Mucosa of descending colon (tissue), 3 donors: ENCODE measurements at regions not wholly inside any gene's neighbourhood (a gene's known extent, or its start where the extent isn't known, plus 50 kb on each side); places are given as distances from the start of the nearest gene placed in this dataset.

Experiments used
- ATAC-seq: fragments of 200-7000 bp; cut with Tn5 transposase; one replicate; pipeline ENCODE4 v1.9.1; 2020; ENCODE audit warnings: mild to moderate bottlenecking, moderate library complexity
- DNase-seq, 3 donors: peaks; one replicate each; pipeline ENCODE4 v3.0.0-alpha.2; 2020
- H3K36me3 ChIP-seq: fragments of 200-600 bp; one replicate; pipeline ENCODE4 v1.8.0; 2021; ENCODE audit warnings: low read depth, mild to moderate bottlenecking
- H3K4me1 ChIP-seq: fragments of 200-600 bp; one replicate; pipeline ENCODE4 v1.8.0; 2021; ENCODE audit warnings: low read depth, mild to moderate bottlenecking
- H3K4me3 ChIP-seq: fragments of 200-600 bp; one replicate; pipeline ENCODE4 v1.8.0; 2021; ENCODE audit warnings: mild to moderate bottlenecking
- H3K9me3 ChIP-seq: fragments of 200-600 bp; one replicate; pipeline ENCODE4 v1.8.0; 2021; ENCODE audit warnings: mild to moderate bottlenecking
- intact Hi-C, 2 donors: fragments of 100-400 bp; cut with DNase I in 1 of 2; cut with micrococcal nuclease in 1 of 2; formaldehyde crosslinking; loops; one replicate each; pipeline versions ENCODE4 v1.11.0 to v1.11.1; 2022; cut with DNase I, micrococcal nuclease
- TF ChIP-seq, protein P1 (sequence below): fragments of 200-600 bp; IDR thresholded peaks from one replicate; pipeline ENCODE4 v1.8.0; 2022; ENCODE audit warnings: antibody characterized with exemption, mild to moderate bottlenecking
- donor health status: DM: no; HTN: no; CAD: no; lungs with moderate emphysema.
- donor health status: DM: no; HTN: no; CAD: no.
- donor health status: DM: no; HTN: yes; CAD: no.

DNA sequence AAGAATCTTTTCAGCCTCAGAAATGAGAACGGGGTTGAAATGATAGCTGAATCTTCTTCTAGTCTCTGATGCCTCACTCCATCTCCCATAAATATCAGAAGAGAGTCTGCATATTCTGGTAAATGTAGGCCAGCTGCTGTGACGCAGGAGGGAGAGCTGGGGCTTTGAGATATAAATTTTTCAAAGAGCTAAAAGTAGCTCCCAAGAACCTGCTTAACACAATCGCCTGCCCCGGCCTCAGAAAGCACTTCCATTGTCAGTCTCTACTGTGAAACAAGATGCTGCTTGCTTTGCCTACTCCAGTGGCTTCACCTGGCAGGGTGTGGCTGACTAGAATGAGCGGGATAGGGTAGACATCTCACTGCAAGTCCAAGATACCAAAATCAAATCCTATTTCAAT is 105.0 kb upstream of the CCDC150 start:
- Histone ChIP-seq H3K36me3 (no peaks in the 10 kb centered on the region), H3K4me3 (no peak overlapping the region), H3K9me3 (no peaks in the 10 kb centered on the region), H3K4me1 (no peaks in the 10 kb centered on the region)
- intact Hi-C loops: no loop called here
- TF ChIP-seq, protein P1, sequence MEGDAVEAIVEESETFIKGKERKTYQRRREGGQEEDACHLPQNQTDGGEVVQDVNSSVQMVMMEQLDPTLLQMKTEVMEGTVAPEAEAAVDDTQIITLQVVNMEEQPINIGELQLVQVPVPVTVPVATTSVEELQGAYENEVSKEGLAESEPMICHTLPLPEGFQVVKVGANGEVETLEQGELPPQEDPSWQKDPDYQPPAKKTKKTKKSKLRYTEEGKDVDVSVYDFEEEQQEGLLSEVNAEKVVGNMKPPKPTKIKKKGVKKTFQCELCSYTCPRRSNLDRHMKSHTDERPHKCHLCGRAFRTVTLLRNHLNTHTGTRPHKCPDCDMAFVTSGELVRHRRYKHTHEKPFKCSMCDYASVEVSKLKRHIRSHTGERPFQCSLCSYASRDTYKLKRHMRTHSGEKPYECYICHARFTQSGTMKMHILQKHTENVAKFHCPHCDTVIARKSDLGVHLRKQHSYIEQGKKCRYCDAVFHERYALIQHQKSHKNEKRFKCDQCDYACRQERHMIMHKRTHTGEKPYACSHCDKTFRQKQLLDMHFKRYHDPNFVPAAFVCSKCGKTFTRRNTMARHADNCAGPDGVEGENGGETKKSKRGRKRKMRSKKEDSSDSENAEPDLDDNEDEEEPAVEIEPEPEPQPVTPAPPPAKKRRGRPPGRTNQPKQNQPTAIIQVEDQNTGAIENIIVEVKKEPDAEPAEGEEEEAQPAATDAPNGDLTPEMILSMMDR: no peak
- DNase-seq (no peak), ATAC-seq (no peak)

DNA sequence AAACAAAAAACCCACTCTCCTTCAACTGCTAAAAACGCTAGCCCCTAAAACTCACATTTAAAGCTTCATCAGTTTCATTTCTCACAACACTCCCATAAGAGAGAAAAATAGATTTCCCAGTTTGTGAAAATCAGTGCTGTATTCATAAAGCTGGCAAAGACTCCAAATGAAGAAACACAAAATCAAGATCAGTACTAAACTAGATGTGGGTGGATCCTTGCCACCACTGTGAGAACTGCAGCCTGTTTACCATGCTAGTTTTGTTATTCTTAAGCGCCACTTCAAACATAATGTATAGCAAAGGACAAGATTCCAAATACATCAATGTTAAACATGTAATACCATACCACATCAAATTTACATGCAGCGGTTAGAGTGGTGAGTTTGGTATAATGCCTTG is 104.5 kb upstream of the CCDC150 start:
- no peak for ATAC-seq
- no peak overlapping the region for H3K4me3 ChIP-seq
- no peak for DNase-seq
- no peaks in the 10 kb centered on the region for H3K4me1 ChIP-seq
- no peaks in the 10 kb centered on the region for H3K36me3 ChIP-seq
- TF ChIP-seq, protein P1: no peak
- no peaks in the 10 kb centered on the region for H3K9me3 ChIP-seq
- intact Hi-C loops: no loop called here

GRCh38 chr2:196535742-196536141 is 103.8 kb upstream of the CCDC150 start:
- no peaks in the 10 kb centered on the region for H3K36me3 ChIP-seq
- H3K4me3 ChIP-seq: no peak overlapping the region
- H3K9me3 ChIP-seq: no peaks in the 10 kb centered on the region
- H3K4me1 ChIP-seq: no peaks in the 10 kb centered on the region
- TF ChIP-seq, protein P1: no peak
- DNase-seq (no peak), ATAC-seq (no peak)
- intact Hi-C loops: no loop called here

- Histone ChIP-seq H3K9me3 (no peaks in the 10 kb centered on the region), H3K36me3 (no peaks in the 10 kb centered on the region), H3K4me3 (no peak overlapping the region), H3K4me1 (no peaks in the 10 kb centered on the region)
- TF ChIP-seq, protein P1: no peak
- ATAC-seq (no peak), DNase-seq (no peak)
- intact Hi-C loops: no loop called here
Measured at GRCh38 chr2:196537311-196537710, 102.2 kb upstream of the CCDC150 start.

DNA sequence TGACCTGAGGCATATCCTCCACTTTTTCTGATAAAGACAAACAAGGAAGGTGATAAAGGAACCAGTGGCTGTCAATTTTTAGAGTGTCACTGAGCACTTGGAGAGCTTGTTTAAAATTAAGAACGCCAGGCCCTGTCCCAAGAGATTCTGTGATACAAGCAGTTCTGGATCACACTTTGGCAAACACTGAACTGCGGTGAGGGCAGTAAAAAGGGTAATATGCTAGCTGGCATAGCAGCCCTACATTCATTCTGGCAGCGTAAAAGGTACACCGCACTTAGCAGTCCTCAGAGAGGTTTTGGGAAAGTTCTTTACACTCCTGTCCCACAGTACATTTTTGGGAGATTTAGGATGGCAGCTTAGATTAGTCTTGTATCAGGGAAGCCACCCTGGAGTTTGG is 101.3 kb upstream of the CCDC150 start:
- ATAC-seq: no peak
- no peaks in the 10 kb centered on the region for H3K4me1 ChIP-seq
- intact Hi-C loops: no loop called here

More for the DNA sequence above, 101.3 kb upstream of the CCDC150 start:
- H3K9me3 ChIP-seq: no peaks in the 10 kb centered on the region
- no peaks in the 10 kb centered on the region for H3K36me3 ChIP-seq
- TF ChIP-seq, protein P1: no peak
- H3K4me3 ChIP-seq: no peak overlapping the region
- DNase-seq: no peak
